HepG2 (cell line): ENCODE measurements at regions not wholly inside any gene's neighbourhood (a gene's known extent, or its start where the extent isn't known, plus 50 kb on each side); places are given as distances from the start of the nearest gene placed in this dataset.

Experiments used
- BHLHE40 ChIP-seq: IDR thresholded peaks from 2 replicates; pipeline ENCODE4 v1.6.1; 2011; ENCODE audit warnings: low read length, improper control_type of control experiment
- CBX2 ChIP-seq, 2 experiments: fragments of 200-600 bp in 1 of 2; sonication (generic); formaldehyde crosslinking in 1 of 2; IDR thresholded peaks; 2 replicates each; pipeline versions ENCODE4 v1.7.0 to v1.8.1; 2018 to 2022; ENCODE audit warnings: low read depth in 2 of 2, low read length in 1 of 2, mild to moderate bottlenecking in 1 of 2, missing genetic modification reagents in 1 of 2
- SP1 ChIP-seq, 2 experiments: fragments of 450-650 bp in 1 of 2; sonication (generic) in 1 of 2; formaldehyde crosslinking in 1 of 2; IDR thresholded peaks; 2 replicates each; pipeline versions ENCODE4 v1.4.0 to v1.6.1; 2016 to 2020; ENCODE audit warnings: missing genetic modification reagents in 1 of 2
- STAT5B ChIP-seq: sonication (generic); formaldehyde crosslinking; IDR thresholded peaks from 2 replicates; pipeline ENCODE4 v1.4.0; 2020; ENCODE audit warnings: missing genetic modification reagents
- TP53 ChIP-seq: sonication (generic); formaldehyde crosslinking; conservative IDR thresholded peaks from 2 replicates; pipeline ENCODE4 v1.4.0; 2020; ENCODE audit warnings: missing genetic modification reagents
- ZNF777 ChIP-seq: sonication (generic); formaldehyde crosslinking; IDR thresholded peaks from 2 replicates; pipeline ENCODE4 v1.4.0; 2020; ENCODE audit warnings: missing genetic modification reagents
- TF ChIP-seq, protein P1 (sequence below): IDR thresholded peaks from 2 replicates; pipeline ENCODE4 v1.6.1; 2012; ENCODE audit warnings: inconsistent platforms
- TF ChIP-seq, protein P2 (sequence below): sonication (generic); formaldehyde crosslinking; IDR thresholded peaks from 2 replicates; pipeline ENCODE4 v1.4.0; 2020; ENCODE audit warnings: missing genetic modification reagents
- TF ChIP-seq, protein P3 (sequence below): sonication (generic); formaldehyde crosslinking; IDR thresholded peaks from 2 replicates; pipeline ENCODE4 v1.5.1; 2020; ENCODE audit warnings: mild to moderate bottlenecking, missing genetic modification reagents

DNA sequence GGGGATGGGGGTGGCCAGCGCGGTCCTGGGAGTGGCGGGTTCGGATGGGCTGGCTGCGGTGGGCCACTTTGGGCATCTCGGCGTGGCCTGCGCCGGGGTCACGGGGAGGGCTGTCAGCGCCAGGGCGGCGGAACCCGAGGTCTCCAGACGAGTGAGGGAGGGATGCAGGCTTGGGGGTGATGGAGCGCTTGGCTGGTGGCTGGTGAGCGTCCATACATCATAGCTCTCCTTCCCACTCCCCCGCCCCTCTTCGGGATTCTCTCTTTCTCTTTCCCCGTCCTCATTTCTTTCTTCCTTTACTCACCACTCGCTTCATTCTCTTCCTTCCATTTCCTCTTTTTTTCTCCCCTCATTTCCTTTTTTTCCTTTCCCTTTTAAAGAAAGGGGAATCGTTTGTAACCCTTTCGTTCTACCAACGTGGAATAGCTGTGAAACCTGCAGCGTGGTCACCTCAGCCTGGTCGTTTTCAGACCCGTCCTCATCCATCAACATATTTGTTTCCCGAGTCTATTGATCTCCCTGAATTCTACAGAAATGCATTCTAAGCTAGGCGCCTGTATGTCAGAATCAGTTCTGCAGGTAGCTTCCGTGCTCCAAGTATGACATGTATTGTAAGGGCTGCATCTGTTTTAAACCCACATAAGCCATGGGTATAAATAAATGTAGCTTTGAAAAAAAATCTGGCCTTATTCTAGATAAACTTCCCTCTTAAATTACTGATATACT lies 260.3 kb upstream of the E2F7 start:
- TF ChIP-seq ZNF777 = no peak
- TF ChIP-seq BHLHE40 = no peak
- TF ChIP-seq CBX2 (IDR thresholded peaks at IDR 0.05; ENCODE audit: low read depth, low read length) = no peak
- no peak for TF ChIP-seq CBX2 (CRISPR knock-in tag; IDR thresholded peaks at IDR 0.05; ENCODE audit: low read depth)
- TF ChIP-seq, protein P1, sequence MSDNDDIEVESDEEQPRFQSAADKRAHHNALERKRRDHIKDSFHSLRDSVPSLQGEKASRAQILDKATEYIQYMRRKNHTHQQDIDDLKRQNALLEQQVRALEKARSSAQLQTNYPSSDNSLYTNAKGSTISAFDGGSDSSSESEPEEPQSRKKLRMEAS = no peak
- no peak for TF ChIP-seq TP53
- no peak for TF ChIP-seq STAT5B
- TF ChIP-seq, protein P2, sequence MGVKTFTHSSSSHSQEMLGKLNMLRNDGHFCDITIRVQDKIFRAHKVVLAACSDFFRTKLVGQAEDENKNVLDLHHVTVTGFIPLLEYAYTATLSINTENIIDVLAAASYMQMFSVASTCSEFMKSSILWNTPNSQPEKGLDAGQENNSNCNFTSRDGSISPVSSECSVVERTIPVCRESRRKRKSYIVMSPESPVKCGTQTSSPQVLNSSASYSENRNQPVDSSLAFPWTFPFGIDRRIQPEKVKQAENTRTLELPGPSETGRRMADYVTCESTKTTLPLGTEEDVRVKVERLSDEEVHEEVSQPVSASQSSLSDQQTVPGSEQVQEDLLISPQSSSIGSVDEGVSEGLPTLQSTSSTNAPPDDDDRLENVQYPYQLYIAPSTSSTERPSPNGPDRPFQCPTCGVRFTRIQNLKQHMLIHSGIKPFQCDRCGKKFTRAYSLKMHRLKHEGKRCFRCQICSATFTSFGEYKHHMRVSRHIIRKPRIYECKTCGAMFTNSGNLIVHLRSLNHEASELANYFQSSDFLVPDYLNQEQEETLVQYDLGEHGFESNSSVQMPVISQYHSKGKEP (CRISPR knock-in tag) = no peak
- TF ChIP-seq, protein P3, sequence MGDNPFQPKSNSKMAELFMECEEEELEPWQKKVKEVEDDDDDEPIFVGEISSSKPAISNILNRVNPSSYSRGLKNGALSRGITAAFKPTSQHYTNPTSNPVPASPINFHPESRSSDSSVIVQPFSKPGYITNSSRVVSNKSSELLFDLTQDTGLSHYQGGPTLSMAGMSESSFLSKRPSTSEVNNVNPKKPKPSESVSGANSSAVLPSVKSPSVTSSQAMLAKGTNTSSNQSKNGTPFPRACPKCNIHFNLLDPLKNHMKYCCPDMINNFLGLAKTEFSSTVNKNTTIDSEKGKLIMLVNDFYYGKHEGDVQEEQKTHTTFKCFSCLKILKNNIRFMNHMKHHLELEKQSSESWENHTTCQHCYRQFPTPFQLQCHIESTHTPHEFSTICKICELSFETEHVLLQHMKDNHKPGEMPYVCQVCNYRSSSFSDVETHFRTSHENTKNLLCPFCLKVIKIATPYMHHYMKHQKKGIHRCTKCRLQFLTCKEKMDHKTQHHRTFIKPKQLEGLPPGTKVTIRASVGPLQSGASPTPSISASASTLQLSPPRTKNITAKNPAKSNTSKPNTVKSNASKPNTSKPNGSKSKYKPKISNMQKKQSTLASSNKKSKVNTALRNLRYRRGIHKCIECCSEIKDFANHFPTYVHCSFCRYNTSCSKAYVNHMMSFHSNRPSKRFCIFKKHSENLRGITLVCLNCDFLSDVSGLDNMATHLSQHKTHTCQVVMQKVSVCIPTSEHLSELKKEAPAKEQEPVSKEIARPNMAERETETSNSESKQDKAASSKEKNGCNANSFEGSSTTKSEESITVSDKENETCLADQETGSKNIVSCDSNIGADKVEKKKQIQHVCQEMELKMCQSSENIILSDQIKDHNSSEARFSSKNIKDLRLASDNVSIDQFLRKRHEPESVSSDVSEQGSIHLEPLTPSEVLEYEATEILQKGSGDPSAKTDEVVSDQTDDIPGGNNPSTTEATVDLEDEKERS (CRISPR knock-in tag) = no peak
- TF ChIP-seq SP1 (IDR thresholded peaks at IDR 0.05) = no peak
- TF ChIP-seq SP1 (CRISPR knock-in tag; IDR thresholded peaks at IDR 0.05) = no peak
